ENCODE measurements at regions not wholly inside any gene's neighbourhood (a gene's known extent, or its start where the extent isn't known, plus 50 kb on each side); places are given as distances from the start of the nearest gene placed in this dataset.

DNA sequence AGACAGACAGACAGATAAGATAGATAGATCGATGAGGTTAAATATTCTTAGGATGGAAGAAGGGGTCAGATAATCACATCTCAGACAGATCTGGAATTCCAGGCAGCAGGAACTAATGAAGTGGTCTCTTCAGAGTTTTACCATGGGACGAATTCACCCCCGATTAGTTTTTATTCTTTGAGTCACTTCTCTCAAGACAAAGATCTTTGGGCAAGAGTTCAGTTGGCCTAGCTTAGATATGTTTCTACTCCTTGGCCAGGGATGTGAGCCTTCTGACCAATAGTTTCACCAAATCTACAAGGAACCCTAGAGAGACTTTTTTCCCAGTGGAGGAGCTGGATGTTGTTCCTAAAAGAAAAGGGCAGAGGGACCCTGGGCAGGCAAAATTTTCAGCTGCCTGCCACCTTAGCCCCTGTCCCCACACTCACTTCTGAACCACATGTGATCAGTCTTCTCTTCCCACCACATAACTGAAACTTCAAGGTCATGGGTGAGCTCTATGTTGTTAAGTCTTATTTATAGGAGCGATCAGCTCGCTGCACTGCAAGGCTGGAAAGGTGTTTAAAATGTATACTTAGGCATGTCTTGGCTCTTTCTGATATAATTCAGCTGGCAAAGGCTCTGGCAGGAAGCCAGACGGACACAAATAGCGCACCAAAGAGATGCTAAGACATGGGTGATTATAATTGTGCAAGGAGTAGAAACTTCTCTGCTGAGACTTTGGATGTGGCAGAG lies 132.9 kb downstream of the PALM2AKAP2 start:
- H3K27me3 Mint-ChIP-seq (ENCODE audit: insufficient read depth) = no peaks in the 10 kb centered on the region
- H3K4me1 Mint-ChIP-seq (ENCODE audit: low read depth) = peaks cover 15% of the 10 kb centered on the region
- DNase-seq = peak; percentile 52
- H3K4me3 Mint-ChIP-seq = no peak overlapping the region; the same call in 1 of the 2 replicates
- TF ChIP-seq, protein P1, sequence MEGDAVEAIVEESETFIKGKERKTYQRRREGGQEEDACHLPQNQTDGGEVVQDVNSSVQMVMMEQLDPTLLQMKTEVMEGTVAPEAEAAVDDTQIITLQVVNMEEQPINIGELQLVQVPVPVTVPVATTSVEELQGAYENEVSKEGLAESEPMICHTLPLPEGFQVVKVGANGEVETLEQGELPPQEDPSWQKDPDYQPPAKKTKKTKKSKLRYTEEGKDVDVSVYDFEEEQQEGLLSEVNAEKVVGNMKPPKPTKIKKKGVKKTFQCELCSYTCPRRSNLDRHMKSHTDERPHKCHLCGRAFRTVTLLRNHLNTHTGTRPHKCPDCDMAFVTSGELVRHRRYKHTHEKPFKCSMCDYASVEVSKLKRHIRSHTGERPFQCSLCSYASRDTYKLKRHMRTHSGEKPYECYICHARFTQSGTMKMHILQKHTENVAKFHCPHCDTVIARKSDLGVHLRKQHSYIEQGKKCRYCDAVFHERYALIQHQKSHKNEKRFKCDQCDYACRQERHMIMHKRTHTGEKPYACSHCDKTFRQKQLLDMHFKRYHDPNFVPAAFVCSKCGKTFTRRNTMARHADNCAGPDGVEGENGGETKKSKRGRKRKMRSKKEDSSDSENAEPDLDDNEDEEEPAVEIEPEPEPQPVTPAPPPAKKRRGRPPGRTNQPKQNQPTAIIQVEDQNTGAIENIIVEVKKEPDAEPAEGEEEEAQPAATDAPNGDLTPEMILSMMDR (IDR thresholded peaks at IDR 0.05) = no peak
- H3K36me3 Mint-ChIP-seq (ENCODE audit: low read depth) = no peaks in the 10 kb centered on the region
- H3K27ac Mint-ChIP-seq = no peak overlapping the region
- H3K9me3 Mint-ChIP-seq = no peaks in the 10 kb centered on the region

DNA sequence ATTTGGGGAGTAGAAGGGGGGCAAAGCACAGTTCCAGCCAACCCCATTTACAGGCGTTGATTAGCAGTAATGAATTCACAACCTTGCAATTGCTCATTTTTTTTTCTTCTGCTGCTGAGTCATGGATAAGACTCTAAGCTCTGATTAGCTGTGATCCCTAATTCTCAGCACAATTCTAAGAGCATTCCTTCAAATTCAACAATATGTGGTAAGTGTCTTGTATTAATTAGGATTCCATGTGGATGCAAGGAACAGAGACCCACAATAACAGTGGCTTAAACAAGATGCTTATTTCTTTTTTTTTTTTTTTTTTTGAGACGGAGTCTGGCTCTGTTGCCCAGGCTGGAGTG lies 133.4 kb downstream of the PALM2AKAP2 start:
- Mint-ChIP-seq H3K9me3 (no peaks in the 10 kb centered on the region), H3K4me1 (ENCODE audit: low read depth) (peaks cover 17% of the 10 kb centered on the region), H3K27me3 (ENCODE audit: insufficient read depth) (no peaks in the 10 kb centered on the region), H3K36me3 (ENCODE audit: low read depth) (no peaks in the 10 kb centered on the region), H3K27ac (no peak overlapping the region), H3K4me3 (no peak overlapping the region)
- no peak for DNase-seq
- TF ChIP-seq, protein P1 (IDR thresholded peaks at IDR 0.05) = no peak

DNA sequence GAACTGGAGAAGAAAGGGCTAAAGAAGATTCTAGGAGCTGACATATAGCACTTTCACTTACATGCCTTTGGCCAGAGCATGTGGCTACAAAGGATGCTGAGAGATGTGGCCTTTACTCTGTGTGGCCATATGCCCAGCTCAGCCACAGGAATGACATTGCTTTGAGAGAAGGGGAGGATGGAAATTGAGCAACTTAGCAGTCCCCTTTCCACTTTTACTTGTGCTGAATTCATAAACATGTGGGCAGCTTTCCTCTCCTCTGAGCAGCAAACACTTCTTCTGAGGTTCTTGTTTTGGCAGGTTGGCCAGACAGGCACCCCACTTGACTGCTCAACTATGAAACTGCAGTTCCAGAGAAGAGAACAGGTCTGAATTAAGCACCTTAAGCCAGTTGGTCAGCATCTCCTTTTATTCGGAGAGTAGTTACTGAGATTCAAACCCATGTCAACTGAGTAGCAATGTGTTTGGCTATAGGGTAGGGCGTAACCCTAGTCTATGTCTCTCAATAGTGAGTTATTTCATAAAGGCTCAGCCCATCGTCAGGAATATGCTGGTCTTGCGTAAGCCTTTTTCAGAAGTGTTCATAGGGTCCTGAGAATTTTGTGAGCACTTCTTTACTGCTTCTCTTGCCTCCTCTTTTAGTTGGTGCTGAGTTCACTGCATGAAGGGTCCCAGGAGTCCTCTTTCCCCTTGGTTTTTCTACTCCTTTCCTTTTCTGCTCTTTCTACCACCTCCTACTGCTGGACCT lies 134.5 kb downstream of the PALM2AKAP2 start:
- no peaks in the 10 kb centered on the region for H3K27me3 Mint-ChIP-seq (ENCODE audit: insufficient read depth)
- H3K4me1 Mint-ChIP-seq (ENCODE audit: low read depth) = peaks cover 23% of the 10 kb centered on the region
- DNase-seq = peak; percentile 89
- peak overlapping the region; percentile 75 for H3K27ac Mint-ChIP-seq
- H3K9me3 Mint-ChIP-seq = no peaks in the 10 kb centered on the region
- TF ChIP-seq, protein P1 (IDR thresholded peaks at IDR 0.05) = no peak
- no peaks in the 10 kb centered on the region for H3K36me3 Mint-ChIP-seq (ENCODE audit: low read depth)
- peak overlapping the region; percentile 35; the same call in 1 of the 2 replicates for H3K4me3 Mint-ChIP-seq

DNA sequence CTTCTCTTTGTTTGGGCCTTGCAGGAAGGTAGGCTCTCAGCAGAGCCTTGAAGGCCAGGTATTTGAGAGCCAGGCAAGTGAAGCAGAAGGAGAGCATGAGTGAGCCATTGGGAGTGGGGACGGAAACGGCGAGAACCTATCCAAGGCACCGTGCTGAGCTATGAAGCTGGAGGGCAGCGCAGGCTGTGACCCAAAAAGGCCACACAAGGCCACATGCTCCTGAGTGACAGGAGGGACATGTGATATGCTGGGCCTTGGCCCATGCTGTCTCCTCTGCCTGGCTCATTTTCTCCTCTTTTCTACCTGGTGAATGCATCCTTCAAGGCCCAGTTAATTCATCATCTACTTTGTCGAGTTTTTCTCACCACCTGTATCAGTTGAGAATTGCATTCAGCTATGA lies 136.3 kb downstream of the PALM2AKAP2 start:
- no peak overlapping the region for H3K27ac Mint-ChIP-seq
- no peak overlapping the region for H3K4me3 Mint-ChIP-seq

DNA sequence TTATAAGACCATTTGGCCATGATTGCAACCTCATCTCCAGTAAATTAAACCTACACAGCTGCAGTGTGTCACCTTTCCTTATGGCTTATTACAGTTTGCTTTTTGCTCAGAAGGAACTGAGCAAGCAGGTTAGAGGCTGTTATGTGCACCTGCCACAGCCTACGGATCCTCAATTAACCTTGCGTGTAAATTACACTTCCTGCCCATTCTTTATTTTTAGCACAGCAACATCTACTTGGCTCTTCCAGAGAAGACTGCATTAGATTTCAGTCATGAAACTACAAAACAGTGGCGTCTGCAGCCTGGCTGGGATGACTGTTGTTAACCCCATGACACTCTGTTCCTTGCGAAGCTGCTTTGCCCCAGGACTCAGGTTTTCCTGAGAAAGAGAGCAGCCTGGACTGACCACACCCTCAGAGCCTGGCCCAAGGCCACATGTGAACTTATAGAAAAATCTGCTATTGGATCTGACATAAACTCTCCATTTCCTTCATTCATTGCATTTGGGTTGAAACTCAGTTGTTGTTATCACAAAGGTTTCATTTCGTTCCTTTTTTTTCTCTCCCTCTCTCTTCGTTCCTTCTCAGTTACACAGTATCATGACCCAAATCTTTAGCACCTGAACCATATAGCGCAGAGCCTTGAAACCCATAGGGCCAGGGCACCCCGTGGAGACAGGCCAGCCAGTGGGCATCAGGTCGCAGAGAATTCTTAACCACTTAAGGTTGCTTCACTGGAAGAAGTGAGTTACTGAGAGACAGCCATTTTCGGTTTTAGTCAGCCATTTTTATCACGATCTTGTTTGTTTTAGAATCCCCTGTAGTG lies 138.6 kb downstream of the PALM2AKAP2 start:
- no peak for DNase-seq
- Mint-ChIP-seq H3K9me3 (no peaks in the 10 kb centered on the region), H3K36me3 (ENCODE audit: low read depth) (no peaks in the 10 kb centered on the region), H3K4me3 (no peak overlapping the region), H3K27me3 (ENCODE audit: insufficient read depth) (no peaks in the 10 kb centered on the region), H3K4me1 (ENCODE audit: low read depth) (peaks cover 23% of the 10 kb centered on the region), H3K27ac (no peak overlapping the region)
- TF ChIP-seq, protein P1 (IDR thresholded peaks at IDR 0.05) = no peak

More for the DNA sequence above, 136.3 kb downstream of the PALM2AKAP2 start:
- Mint-ChIP-seq H3K36me3 (ENCODE audit: low read depth) (no peaks in the 10 kb centered on the region), H3K27me3 (ENCODE audit: insufficient read depth) (no peaks in the 10 kb centered on the region), H3K4me1 (ENCODE audit: low read depth) (peaks cover 23% of the 10 kb centered on the region), H3K9me3 (no peaks in the 10 kb centered on the region)
- TF ChIP-seq, protein P1 (IDR thresholded peaks at IDR 0.05) = no peak
- no peak for DNase-seq

All from HFFc6 (cell line).